Prostate gland (tissue), 2 donors: ENCODE measurements at regions not wholly inside any gene's neighbourhood (a gene's known extent, or its start where the extent isn't known, plus 50 kb on each side); places are given as distances from the start of the nearest gene placed in this dataset.

Source experiments
- DNase-seq: peaks from one replicate; pipeline ENCODE4 v3.0.0-alpha.2; 2019; ENCODE audit warnings: low spot score
- H3K27ac ChIP-seq, 2 donors: fragments of 200-600 bp; sonication (generic); 2 replicates each; pipeline ENCODE4 v1.5.1; 2017 to 2019
- H3K27me3 ChIP-seq: fragments of 200-600 bp; sonication (generic); replicated peaks from 2 replicates; pipeline ENCODE4 v1.5.1; 2019; ENCODE audit not compliant: insufficient read depth
- H3K36me3 ChIP-seq, 2 donors: fragments of 200-600 bp; sonication (generic); 1 replicate in 1 of 2; 2 replicates in 1 of 2; pipeline versions ENCODE4 v1.5.1 to v1.8.1; 2017 to 2019
- H3K4me1 ChIP-seq: fragments of 200-600 bp; sonication (generic); replicated peaks from 2 replicates; pipeline ENCODE4 v1.5.1; 2019
- H3K4me3 ChIP-seq, 2 donors: fragments of 200-600 bp; sonication (generic); 2 replicates each; pipeline ENCODE4 v1.5.1; 2017 to 2019
- H3K9me3 ChIP-seq: fragments of 200-600 bp; sonication (generic); 2 replicates; pipeline ENCODE4 v1.5.1; 2017
- POLR2A ChIP-seq: fragments of 450-650 bp; IDR thresholded peaks from one replicate; pipeline ENCODE4 v1.6.1; 2016; ENCODE audit warnings: antibody characterized with exemption, mild to moderate bottlenecking
- POLR2AphosphoS5 ChIP-seq: sonication (generic); formaldehyde crosslinking; IDR thresholded peaks from one replicate; pipeline ENCODE4 v1.6.1; 2017; ENCODE audit warnings: antibody characterized with exemption
- WGBS: methylation state at CpG from one replicate; pipeline ENCODE4 v1.1.5; 2018; 5-methylcytosine and 5-hydroxymethylcytosine counted together
- intact Hi-C: fragments of 100-400 bp; cut with DNase I; formaldehyde crosslinking; loops from one replicate; pipeline ENCODE4 v1.14.2; 2022
- TF ChIP-seq, protein P1 (sequence below), 4 experiments: fragments of 200-600 bp in 2 of 4; fragments of 450-650 bp in 2 of 4; sonication (generic) in 2 of 4; IDR thresholded peaks; 1 replicate in 3 of 4; 2 replicates in 1 of 4; pipeline ENCODE4 v1.5.1; 2016 to 2019; ENCODE audit warnings: antibody characterized with exemption in 4 of 4, mild to moderate bottlenecking in 2 of 4, moderate library complexity in 2 of 4

DNA sequence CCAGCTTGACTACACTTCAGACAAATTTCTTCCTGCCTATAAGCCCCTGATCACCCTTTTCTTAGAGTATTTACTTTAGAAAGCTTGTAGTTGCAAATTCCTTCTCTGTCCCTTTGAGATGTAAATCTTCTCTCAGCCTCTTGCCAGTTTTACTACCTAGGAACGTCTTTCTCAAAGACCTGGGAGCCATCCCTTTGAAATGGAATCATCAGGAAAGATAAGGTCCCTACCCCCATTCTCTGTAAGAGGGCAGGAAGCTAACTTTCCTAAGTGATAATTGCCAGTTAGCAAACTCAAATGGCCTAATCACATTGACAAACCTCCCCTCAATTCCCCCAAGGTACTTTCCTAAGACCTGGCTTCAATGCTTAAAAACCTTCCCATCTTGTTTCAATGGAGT is 304.5 kb downstream of the MDFIC start:
- intact Hi-C loops = no loop called here
- Histone ChIP-seq H3K27me3 (no peaks in the 10 kb centered on the region), H3K9me3 (no peaks in the 10 kb centered on the region), H3K36me3 (no peaks in the 10 kb centered on the region), H3K27ac (no peak overlapping the region), H3K4me3 (no peak overlapping the region), H3K4me1 (no peaks in the 10 kb centered on the region)
- TF ChIP-seq POLR2AphosphoS5 = no peak
- TF ChIP-seq, protein P1, sequence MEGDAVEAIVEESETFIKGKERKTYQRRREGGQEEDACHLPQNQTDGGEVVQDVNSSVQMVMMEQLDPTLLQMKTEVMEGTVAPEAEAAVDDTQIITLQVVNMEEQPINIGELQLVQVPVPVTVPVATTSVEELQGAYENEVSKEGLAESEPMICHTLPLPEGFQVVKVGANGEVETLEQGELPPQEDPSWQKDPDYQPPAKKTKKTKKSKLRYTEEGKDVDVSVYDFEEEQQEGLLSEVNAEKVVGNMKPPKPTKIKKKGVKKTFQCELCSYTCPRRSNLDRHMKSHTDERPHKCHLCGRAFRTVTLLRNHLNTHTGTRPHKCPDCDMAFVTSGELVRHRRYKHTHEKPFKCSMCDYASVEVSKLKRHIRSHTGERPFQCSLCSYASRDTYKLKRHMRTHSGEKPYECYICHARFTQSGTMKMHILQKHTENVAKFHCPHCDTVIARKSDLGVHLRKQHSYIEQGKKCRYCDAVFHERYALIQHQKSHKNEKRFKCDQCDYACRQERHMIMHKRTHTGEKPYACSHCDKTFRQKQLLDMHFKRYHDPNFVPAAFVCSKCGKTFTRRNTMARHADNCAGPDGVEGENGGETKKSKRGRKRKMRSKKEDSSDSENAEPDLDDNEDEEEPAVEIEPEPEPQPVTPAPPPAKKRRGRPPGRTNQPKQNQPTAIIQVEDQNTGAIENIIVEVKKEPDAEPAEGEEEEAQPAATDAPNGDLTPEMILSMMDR (IDR thresholded peaks at IDR 0.05) = no peak
- TF ChIP-seq POLR2A = no peak
- 18% methylated on average over 1 of the region's 1 CpG for WGBS
- no peak for DNase-seq

DNA sequence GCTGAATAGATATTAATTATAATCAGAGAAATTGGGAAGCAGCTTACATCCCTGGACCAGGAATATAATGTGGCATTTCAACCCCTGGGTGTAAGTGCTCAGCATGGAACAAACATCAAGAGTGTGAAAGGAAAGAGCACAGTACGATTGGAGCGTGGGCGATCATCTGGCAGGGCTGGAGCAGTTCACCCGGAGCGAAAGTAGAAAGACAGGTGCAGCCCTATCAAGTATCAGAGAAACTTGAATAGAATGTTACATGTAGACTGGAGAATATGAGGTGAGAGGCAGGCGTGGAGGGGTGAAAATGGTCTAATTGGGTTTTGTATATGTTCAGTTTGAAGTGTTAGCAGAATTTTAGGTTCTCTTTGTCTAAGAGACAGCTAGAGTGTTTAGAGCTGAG is 303.0 kb downstream of the MDFIC start:
- H3K27me3 ChIP-seq = no peaks in the 10 kb centered on the region
- no peak overlapping the region for H3K27ac ChIP-seq
- TF ChIP-seq, protein P1 (IDR thresholded peaks at IDR 0.05) = no peak
- no peak for TF ChIP-seq POLR2A
- no peak for TF ChIP-seq POLR2AphosphoS5
- intact Hi-C loops = no loop called here
- 96% methylated on average over 6 of the region's 6 CpGs for WGBS
- H3K9me3 ChIP-seq = no peaks in the 10 kb centered on the region
- DNase-seq = no peak
- H3K36me3 ChIP-seq = no peaks in the 10 kb centered on the region
- no peak overlapping the region for H3K4me3 ChIP-seq
- no peaks in the 10 kb centered on the region for H3K4me1 ChIP-seq

DNA sequence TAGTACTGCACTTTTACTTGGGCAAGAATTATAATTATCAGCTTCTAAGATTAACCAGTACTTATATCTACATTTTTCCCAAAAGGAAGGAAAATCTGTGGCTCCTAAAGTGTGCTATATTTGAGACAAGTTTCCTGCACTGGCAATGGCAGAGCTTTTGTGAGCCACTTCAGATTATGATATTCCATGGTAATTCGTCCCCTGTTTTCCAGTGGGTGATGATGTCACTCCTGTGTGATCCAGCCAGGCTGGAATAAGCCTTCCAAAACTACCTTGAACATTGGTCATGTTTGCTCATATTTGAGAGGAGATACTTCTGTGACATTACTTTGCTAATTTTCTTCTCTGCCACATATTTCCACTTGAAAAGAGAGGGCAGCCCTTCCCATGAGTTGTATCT is 302.1 kb downstream of the MDFIC start:
- no peak for DNase-seq
- H3K27me3 ChIP-seq = no peaks in the 10 kb centered on the region
- no peak overlapping the region for H3K27ac ChIP-seq
- no peaks in the 10 kb centered on the region for H3K4me1 ChIP-seq
- H3K4me3 ChIP-seq = no peak overlapping the region
- 79% methylated on average over 1 of the region's 1 CpG for WGBS
- no peak for TF ChIP-seq POLR2A
- no peak for TF ChIP-seq POLR2AphosphoS5
- H3K36me3 ChIP-seq = no peaks in the 10 kb centered on the region
- H3K9me3 ChIP-seq = no peaks in the 10 kb centered on the region
- intact Hi-C loops = no loop called here

DNA sequence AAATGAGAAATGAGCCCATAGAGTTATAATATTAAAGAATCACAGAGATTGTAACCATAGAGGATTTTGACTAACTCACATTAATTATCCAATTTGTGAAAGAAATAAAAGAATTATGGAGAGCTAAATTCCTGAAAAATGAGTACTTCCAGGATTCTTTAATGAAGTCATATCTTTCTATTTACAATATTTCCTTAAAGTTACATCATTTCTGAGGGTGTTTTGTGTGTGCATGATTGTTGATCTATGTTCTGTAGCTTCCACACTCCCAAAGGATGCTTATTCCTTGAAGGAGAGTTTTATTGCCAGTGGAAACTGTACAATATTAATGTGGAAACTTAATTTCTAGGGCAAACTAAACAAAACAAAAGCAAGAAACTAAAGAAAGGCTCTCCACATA is 299.6 kb downstream of the MDFIC start:
- intact Hi-C loops = no loop called here
- H3K4me1 ChIP-seq = no peaks in the 10 kb centered on the region
- TF ChIP-seq, protein P1 (IDR thresholded peaks at IDR 0.05) = no peak
- TF ChIP-seq POLR2A (no peak), POLR2AphosphoS5 (no peak)

GRCh38 chr7:115218076-115218475 is 296.2 kb downstream of the MDFIC start:
- no peak for DNase-seq
- intact Hi-C loops = no loop called here
- H3K27ac ChIP-seq = no peak overlapping the region
- WGBS = 100% methylated on average over 1 of the region's 1 CpG
- no peak for TF ChIP-seq POLR2AphosphoS5
- TF ChIP-seq POLR2A = no peak
- TF ChIP-seq, protein P1 (IDR thresholded peaks at IDR 0.05) = no peak
- H3K27me3 ChIP-seq = no peaks in the 10 kb centered on the region
- no peaks in the 10 kb centered on the region for H3K9me3 ChIP-seq
- no peaks in the 10 kb centered on the region for H3K36me3 ChIP-seq
- H3K4me1 ChIP-seq = no peaks in the 10 kb centered on the region
- H3K4me3 ChIP-seq = no peak overlapping the region

More for the DNA sequence above, 299.6 kb downstream of the MDFIC start:
- H3K36me3 ChIP-seq = no peaks in the 10 kb centered on the region
- H3K27me3 ChIP-seq = no peaks in the 10 kb centered on the region
- no peak overlapping the region for H3K4me3 ChIP-seq
- no peak overlapping the region for H3K27ac ChIP-seq
- no peak for DNase-seq
- no peaks in the 10 kb centered on the region for H3K9me3 ChIP-seq
